Stomach (tissue), 8 donors: ENCODE measurements at regions not wholly inside any gene's neighbourhood (a gene's known extent, or its start where the extent isn't known, plus 50 kb on each side); places are given as distances from the start of the nearest gene placed in this dataset.

ENCODE experiments used
- DNase-seq, 2 donors: peaks; one replicate each; pipeline versions ENCODE4 v3.0.0 to v3.0.0-alpha.2; 2013 to 2019
- H3K27ac ChIP-seq, 5 donors: fragments of 200-600 bp in 4 of 5; sonication (generic) in 4 of 5; one replicate each; pipeline ENCODE4 v1.5.1; 2013 to 2019; ENCODE audit warnings: mild to moderate bottlenecking in 1 of 5, moderate library complexity in 1 of 5
- H3K27me3 ChIP-seq, 3 donors: fragments of 200-600 bp; sonication (generic); one replicate each; pipeline ENCODE4 v1.5.1; 2017 to 2019; ENCODE audit warnings: mixed run types in 1 of 3
- H3K36me3 ChIP-seq, 4 donors: fragments of 200-600 bp; sonication (generic); 1 replicate in 3 of 4; 2 replicates in 1 of 4; pipeline ENCODE4 v1.5.1; 2016 to 2019
- H3K4me1 ChIP-seq, 4 donors: fragments of 200-600 bp; sonication (generic); one replicate each; pipeline ENCODE4 v1.5.1; 2016 to 2019
- H3K4me3 ChIP-seq, 4 donors: fragments of 200-600 bp; sonication (generic) in 3 of 4; one replicate each; pipeline ENCODE4 v1.5.1; 2016 to 2019; ENCODE audit warnings: mild to moderate bottlenecking in 1 of 4
- H3K9me3 ChIP-seq, 4 donors: fragments of 200-600 bp; sonication (generic); one replicate each; pipeline ENCODE4 v1.5.1; 2016 to 2019
- EP300 ChIP-seq: sonication (generic); formaldehyde crosslinking; IDR thresholded peaks from one replicate; pipeline ENCODE4 v1.6.1; 2017; ENCODE audit warnings: antibody characterized with exemption
- POLR2A ChIP-seq, 4 donors: fragments of 450-650 bp; IDR thresholded peaks; one replicate each; pipeline ENCODE4 v1.6.1; 2016; ENCODE audit warnings: antibody characterized with exemption in 4 of 4, control low read depth in 2 of 4, mild to moderate bottlenecking in 1 of 4, moderate library complexity in 1 of 4
- POLR2AphosphoS5 ChIP-seq, 3 donors: sonication (generic); formaldehyde crosslinking; IDR thresholded peaks; one replicate each; pipeline ENCODE4 v1.6.1; 2016; ENCODE audit warnings: antibody characterized with exemption in 3 of 3
- WGBS, 5 donors: extraction: QIAGEN DNeasy Blood & Tissue Kit in 3 of 5; methylation state at CpG; one replicate each; pipeline versions ENCODE4 v1.1.5 to v1.1.7; 2013 to 2018; 5-methylcytosine and 5-hydroxymethylcytosine counted together
- intact Hi-C: fragments of 100-400 bp; cut with DNase I; formaldehyde crosslinking; loops from one replicate; pipeline ENCODE4 v1.15.1; 2023; ENCODE audit warnings: low total_unique reads
- TF ChIP-seq, protein P1 (sequence below), 7 experiments: fragments of 450-650 bp in 4 of 7; fragments of 200-600 bp in 3 of 7; sonication (generic) in 3 of 7; IDR thresholded peaks; one replicate each; pipeline ENCODE4 v1.5.1; 2016 to 2019; ENCODE audit warnings: antibody characterized with exemption in 7 of 7, control low read depth in 2 of 7, mild to moderate bottlenecking in 1 of 7
- donor health status: healthy with polysubstance abuse.
- donor health status: Bipolar disorder and iron deficiency.
- donor health status: healthy.

DNA sequence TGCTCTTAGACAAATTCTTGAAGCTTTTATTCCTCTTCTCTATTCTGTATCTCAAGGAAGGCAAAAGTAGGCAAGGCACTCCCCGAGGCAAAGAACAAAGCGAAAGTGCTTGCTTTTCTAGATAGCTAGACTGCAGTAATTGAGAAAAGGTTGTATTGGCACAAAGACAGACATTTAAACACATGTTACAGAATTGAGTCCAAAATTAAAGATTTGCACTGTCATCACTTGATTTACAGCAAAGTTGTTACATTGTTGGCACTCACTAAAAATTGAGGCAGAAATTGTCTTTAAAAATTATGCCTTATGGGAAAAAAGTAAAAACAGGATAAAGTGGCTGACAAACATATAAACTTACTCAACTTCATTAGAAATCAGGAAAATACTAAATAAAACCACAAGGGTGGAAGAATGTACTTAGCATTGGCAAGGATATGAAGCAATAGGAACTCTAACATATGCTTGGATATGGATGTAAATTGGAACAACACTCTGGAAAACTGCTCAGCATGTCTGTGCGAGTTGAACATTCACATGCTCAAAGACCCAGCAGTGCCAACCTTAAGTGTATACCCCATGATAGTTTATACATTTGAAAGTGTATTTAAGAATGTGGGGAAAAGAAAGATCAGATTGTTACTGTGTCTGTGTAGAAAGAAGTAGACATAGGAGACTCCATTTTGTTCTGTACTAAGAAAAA lies 491.3 kb downstream of the GLRX3 start:
- DNase-seq: no peak
- Histone ChIP-seq H3K4me1 (no peaks in the 10 kb centered on the region), H3K36me3 (no peaks in the 10 kb centered on the region), H3K27ac (no peak overlapping the region), H3K9me3 (peaks cover 0 to 11% (median 8%) of the 10 kb centered on the region in 4 donors), H3K27me3 (peaks cover 0 to 9% (median 0%) of the 10 kb centered on the region in 3 donors), H3K4me3 (no peak overlapping the region)
- TF ChIP-seq, protein P1, sequence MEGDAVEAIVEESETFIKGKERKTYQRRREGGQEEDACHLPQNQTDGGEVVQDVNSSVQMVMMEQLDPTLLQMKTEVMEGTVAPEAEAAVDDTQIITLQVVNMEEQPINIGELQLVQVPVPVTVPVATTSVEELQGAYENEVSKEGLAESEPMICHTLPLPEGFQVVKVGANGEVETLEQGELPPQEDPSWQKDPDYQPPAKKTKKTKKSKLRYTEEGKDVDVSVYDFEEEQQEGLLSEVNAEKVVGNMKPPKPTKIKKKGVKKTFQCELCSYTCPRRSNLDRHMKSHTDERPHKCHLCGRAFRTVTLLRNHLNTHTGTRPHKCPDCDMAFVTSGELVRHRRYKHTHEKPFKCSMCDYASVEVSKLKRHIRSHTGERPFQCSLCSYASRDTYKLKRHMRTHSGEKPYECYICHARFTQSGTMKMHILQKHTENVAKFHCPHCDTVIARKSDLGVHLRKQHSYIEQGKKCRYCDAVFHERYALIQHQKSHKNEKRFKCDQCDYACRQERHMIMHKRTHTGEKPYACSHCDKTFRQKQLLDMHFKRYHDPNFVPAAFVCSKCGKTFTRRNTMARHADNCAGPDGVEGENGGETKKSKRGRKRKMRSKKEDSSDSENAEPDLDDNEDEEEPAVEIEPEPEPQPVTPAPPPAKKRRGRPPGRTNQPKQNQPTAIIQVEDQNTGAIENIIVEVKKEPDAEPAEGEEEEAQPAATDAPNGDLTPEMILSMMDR (IDR thresholded peaks at IDR 0.05): no peak
- TF ChIP-seq POLR2A (IDR thresholded peaks at IDR 0.05): no peak
- TF ChIP-seq EP300: no peak
- no peak for TF ChIP-seq POLR2AphosphoS5 (IDR thresholded peaks at IDR 0.05)
- intact Hi-C loops: no loop called here
- 63 to 69% (median 68%) methylated on average over 3 of the region's 3 CpGs for WGBS, 5 donors

DNA sequence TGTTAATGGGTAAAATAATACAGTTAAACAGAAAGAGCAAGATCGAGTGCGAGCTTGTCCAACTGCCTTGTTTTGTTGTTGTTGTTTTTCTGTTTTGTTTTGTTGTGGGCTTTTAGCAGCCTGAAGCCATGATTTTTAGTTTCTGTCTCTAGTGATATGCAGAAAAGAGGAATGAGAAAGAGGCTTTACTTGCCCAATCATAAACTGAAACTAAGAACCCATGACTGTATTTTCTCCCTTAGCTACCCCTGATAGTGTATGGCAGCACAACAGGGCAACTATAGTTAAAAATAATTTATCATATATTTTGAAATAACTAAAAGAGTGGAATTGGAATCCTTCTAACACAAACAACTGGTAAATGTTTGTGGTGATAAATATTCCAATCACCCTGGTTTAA lies 493.9 kb downstream of the GLRX3 start:
- 81 to 93% (median 84%) methylated on average over 2 of the region's 2 CpGs for WGBS, 5 donors
- no peak overlapping the region for H3K27ac ChIP-seq
- no peak for DNase-seq
- intact Hi-C loops: no loop called here
- H3K9me3 ChIP-seq: peaks cover 0 to 5% (median 2%) of the 10 kb centered on the region in 4 donors
- no peaks in the 10 kb centered on the region for H3K27me3 ChIP-seq
- no peaks in the 10 kb centered on the region for H3K36me3 ChIP-seq
- no peak for TF ChIP-seq EP300
- no peak for TF ChIP-seq POLR2AphosphoS5 (IDR thresholded peaks at IDR 0.05)
- no peak for TF ChIP-seq POLR2A (IDR thresholded peaks at IDR 0.05)
- TF ChIP-seq, protein P1 (IDR thresholded peaks at IDR 0.05): no peak
- no peaks in the 10 kb centered on the region for H3K4me1 ChIP-seq
- H3K4me3 ChIP-seq: no peak overlapping the region

DNA sequence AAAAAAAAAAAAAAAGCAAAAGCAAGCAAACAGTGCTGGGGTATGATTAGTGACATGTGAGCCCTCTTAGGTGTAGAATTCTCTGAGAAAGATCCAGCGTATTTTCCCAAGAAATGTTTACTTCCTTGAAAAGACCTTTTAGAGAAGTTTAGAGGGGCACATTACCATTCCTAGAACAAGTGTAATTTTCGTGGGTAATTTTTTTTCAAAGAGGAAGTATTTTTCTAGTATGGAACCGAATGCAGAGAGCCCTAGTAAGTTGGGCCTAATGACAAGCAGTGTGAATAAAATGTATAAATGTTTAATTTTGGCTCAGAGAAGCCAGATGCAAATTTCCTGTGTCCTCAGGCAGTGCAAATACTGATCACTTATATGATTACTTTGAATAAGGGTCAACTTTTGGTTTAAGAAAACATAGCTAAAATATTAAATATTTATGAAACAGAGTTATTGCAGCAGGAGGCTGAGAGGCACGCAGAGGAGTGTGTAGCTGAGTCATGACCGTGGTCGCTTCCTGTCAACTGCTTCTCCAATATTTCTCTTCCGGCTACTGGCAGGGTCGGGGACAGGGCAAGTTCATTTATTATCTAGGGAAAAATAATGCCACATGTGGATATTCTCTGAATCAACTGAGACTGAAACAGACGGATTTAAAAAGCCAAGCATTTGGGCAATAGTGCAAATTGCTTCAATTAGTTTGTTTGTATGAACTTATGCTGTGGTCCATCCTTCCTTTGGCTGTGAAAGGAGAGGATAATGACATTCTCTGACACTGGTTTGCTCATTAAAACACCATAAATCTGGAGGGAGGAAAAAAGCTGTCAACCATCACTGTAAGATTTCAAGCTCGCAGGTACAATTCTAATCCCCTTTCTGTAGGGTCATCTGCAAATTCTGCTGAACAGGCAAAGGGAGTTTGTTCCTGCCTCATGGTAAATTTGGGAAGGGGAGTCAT lies 495.2 kb downstream of the GLRX3 start:
- peak in 1 of 2 donors; percentile 28 for DNase-seq
- Histone ChIP-seq H3K36me3 (no peaks in the 10 kb centered on the region), H3K27me3 (peaks cover 0 to 2% (median 0%) of the 10 kb centered on the region in 3 donors), H3K9me3 (peaks cover 0 to 5% (median 2%) of the 10 kb centered on the region in 4 donors), H3K4me1 (no peaks in the 10 kb centered on the region), H3K4me3 (no peak overlapping the region), H3K27ac (no peak overlapping the region)
- WGBS, 5 donors: 30 to 45% (median 39%) methylated on average over 10 of the region's 10 CpGs
- intact Hi-C loops: no loop called here
- TF ChIP-seq POLR2AphosphoS5 (IDR thresholded peaks at IDR 0.05): no peak
- TF ChIP-seq, protein P1 (IDR thresholded peaks at IDR 0.05): no peak
- TF ChIP-seq POLR2A (IDR thresholded peaks at IDR 0.05): no peak
- TF ChIP-seq EP300: no peak

DNA sequence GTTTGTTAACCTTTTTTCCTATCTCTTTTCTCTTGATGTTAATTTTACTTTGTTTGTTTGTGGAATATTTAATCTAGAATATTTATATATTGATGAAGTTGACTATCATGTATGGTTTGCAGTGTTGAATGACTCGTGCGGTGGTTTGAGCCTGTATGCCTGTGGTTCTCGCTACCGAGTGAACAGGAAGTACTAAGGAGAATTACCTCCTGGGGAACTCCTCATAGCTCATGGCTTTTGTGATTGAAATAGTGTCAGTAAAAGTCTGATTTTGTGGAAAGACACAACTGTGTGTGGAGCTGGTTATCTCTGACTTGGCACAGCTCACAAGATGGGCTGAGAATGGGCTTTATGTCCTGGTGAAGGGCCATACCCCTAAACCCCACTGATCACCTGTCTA lies 498.6 kb downstream of the GLRX3 start:
- no peak for DNase-seq
- 56 to 71% (median 70%) methylated on average over 4 of the region's 4 CpGs for WGBS, 5 donors
- H3K36me3 ChIP-seq: no peaks in the 10 kb centered on the region
- peaks cover 0 to 8% (median 0%) of the 10 kb centered on the region in 3 donors for H3K27me3 ChIP-seq
- intact Hi-C loops: no loop called here
- H3K4me3 ChIP-seq: no peak overlapping the region
- no peak overlapping the region for H3K27ac ChIP-seq
- H3K4me1 ChIP-seq: no peaks in the 10 kb centered on the region
- TF ChIP-seq, protein P1 (IDR thresholded peaks at IDR 0.05): no peak
- TF ChIP-seq POLR2A (IDR thresholded peaks at IDR 0.05) (no peak), EP300 (no peak), POLR2AphosphoS5 (IDR thresholded peaks at IDR 0.05) (no peak)
- peaks cover 0 to 5% (median 2%) of the 10 kb centered on the region in 4 donors for H3K9me3 ChIP-seq
